C4-2B (cell line): ENCODE measurements at regions not wholly inside any gene's neighbourhood (a gene's known extent, or its start where the extent isn't known, plus 50 kb on each side); places are given as distances from the start of the nearest gene placed in this dataset.
"Not testable (repeated sequence)": the region's sequence is repeated elsewhere in the genome, so short reads cannot be mapped to it uniquely, and the experiment has no call there.

Source experiments
- H3K27ac ChIP-seq: fragments of 450-650 bp; 2 replicates; pipeline ENCODE4 v1.5.1; 2017
- ZFX ChIP-seq: fragments of 450-650 bp; IDR thresholded peaks from 2 replicates; pipeline ENCODE4 v1.6.1; 2017
- TF ChIP-seq, protein P1 (sequence below): fragments of 450-650 bp; conservative IDR thresholded peaks from 2 replicates; pipeline ENCODE4 v1.5.1; 2017; ENCODE audit warnings: mild to moderate bottlenecking

- not testable (repeated sequence) for H3K27ac ChIP-seq
These were observed 71.0 kb downstream of the DAPL1 start for GRCh38 chr2:158866082-158866481.

- not testable (repeated sequence) for H3K27ac ChIP-seq
These were observed 72.5 kb downstream of the DAPL1 start for GRCh38 chr2:158867531-158868191.

GRCh38 chr2:158868386-158868785 is 73.3 kb downstream of the DAPL1 start:
- H3K27ac ChIP-seq: not testable (repeated sequence)

GRCh38 chr2:158869122-158869521 is 74.0 kb downstream of the DAPL1 start:
- not testable (repeated sequence) for H3K27ac ChIP-seq

DNA sequence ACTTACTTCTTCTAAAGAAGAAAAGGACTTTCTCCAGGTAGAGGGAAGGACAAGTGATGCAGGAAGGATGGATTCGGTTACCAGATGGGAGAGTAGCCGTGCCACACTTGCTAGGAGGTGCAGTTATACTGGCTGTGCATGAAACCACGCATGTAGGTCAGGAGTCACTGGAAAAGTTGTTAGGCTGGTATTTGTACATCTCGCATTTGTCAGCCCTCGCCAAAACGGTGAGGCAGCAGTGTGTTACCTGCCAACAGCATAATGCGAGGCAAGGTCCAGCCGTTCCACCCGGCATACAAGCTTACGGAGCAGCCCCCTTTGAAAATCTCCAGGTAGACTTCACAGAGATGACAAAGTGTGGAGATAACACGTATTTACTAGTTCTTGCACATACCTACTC is 74.5 kb downstream of the DAPL1 start:
- H3K27ac ChIP-seq: not testable (repeated sequence)

GRCh38 chr2:158878003-158878402 is 82.9 kb downstream of the DAPL1 start:
- no peak overlapping the region for H3K27ac ChIP-seq
- TF ChIP-seq, protein P1, sequence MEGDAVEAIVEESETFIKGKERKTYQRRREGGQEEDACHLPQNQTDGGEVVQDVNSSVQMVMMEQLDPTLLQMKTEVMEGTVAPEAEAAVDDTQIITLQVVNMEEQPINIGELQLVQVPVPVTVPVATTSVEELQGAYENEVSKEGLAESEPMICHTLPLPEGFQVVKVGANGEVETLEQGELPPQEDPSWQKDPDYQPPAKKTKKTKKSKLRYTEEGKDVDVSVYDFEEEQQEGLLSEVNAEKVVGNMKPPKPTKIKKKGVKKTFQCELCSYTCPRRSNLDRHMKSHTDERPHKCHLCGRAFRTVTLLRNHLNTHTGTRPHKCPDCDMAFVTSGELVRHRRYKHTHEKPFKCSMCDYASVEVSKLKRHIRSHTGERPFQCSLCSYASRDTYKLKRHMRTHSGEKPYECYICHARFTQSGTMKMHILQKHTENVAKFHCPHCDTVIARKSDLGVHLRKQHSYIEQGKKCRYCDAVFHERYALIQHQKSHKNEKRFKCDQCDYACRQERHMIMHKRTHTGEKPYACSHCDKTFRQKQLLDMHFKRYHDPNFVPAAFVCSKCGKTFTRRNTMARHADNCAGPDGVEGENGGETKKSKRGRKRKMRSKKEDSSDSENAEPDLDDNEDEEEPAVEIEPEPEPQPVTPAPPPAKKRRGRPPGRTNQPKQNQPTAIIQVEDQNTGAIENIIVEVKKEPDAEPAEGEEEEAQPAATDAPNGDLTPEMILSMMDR: no peak
- no peak for TF ChIP-seq ZFX

GRCh38 chr2:158879229-158879903 is 84.2 kb downstream of the DAPL1 start:
- TF ChIP-seq, protein P1: no peak
- no peak for TF ChIP-seq ZFX
- no peak overlapping the region for H3K27ac ChIP-seq

GRCh38 chr2:158882297-158882696 is 86.1 kb upstream of the TANC1 start:
- TF ChIP-seq, protein P1: no peak
- no peak for TF ChIP-seq ZFX

DNA sequence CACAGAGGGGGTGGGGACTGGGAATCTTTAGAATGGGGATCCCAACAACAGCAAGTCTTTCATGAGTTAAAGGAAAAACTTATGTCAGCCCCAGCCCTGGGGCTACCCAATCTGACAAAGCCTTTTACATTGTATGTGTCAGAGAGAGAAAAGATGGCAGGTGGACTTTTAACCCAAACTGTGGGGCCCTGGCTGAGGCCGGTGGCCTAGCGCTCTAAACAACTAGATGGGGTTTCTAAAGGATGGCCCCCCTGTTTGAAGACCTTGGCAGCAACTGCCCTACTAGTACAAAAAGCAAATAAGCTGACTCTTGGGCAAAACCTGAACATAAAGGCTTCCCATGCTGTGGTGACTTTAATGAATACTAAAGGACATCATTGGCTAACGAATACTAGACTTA is 83.9 kb upstream of the TANC1 start:
- H3K27ac ChIP-seq: not testable (repeated sequence)

More at GRCh38 chr2:158882297-158882696, 86.1 kb upstream of the TANC1 start:
- H3K27ac ChIP-seq: no peak overlapping the region

DNA sequence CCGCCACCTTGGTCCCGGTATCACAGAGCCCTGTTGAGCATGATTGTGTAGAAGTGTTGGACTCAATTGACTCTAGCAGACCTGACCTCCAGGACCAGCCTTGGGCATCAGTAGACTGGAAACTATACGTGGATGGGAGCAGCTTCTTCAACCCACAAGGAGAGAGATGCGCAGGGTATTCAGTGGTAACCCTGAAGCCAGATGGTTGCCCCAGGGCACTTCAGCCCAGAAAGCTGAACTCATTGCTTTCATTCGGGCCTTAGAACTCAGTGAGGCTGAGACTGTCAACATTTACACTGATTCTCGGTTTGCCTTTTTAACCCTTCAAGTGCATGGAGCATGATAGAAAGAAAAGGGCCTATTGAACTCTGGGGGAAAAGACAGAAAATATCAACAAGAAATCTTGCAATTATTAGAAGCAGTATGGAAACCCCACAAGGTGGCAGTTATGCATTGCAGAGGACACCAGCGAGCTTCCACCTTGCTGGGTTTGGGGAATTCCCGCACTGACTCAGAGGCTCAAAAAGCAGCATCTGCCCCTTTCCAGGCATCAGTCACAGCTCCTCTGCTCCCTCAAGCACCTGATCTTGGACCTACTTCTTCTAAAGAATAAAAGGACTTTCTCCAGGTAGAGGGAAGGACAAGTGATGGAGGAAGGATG is 83.3 kb upstream of the TANC1 start:
- H3K27ac ChIP-seq: not testable (repeated sequence)

DNA sequence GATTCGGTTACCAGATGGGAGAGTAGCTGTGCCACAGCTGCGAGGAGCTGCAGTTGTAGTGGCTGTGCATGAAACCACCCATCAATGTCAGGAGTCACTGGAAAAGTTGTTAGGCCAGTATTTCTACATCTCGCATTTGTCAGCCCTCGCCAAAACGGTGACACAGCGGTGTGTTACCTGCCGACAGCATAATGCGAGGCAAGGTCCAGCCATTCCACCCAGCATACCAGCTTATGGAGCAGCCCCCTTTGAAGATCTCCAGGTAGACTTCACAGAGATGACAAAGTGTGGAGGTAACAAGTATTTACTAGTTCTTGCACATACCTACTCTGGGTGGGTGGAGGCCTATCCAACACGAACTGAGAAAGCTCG is 82.8 kb upstream of the TANC1 start:
- H3K27ac ChIP-seq: not testable (repeated sequence)

GRCh38 chr2:158889135-158889853 is 79.1 kb upstream of the TANC1 start:
- TF ChIP-seq, protein P1: no peak
- TF ChIP-seq ZFX: no peak
- no peak overlapping the region for H3K27ac ChIP-seq
